Small intestine (tissue), 7 donors: ENCODE measurements at regions not wholly inside any gene's neighbourhood (a gene's known extent, or its start where the extent isn't known, plus 50 kb on each side); places are given as distances from the start of the nearest gene placed in this dataset.

Source experiments
- DNase-seq, 2 donors: peaks; one replicate each; pipeline versions ENCODE4 v3.0.0 to v3.0.0-alpha.2; 2013
- FAIRE-seq: peaks from 2 replicates; lab custom pipeline; 2012; peaks lifted over from hg19 to GRCh38; lab: Jason Lieb, UNC
- H3K27ac ChIP-seq, 3 donors: one replicate each; pipeline ENCODE4 v1.5.1; 2013; ENCODE audit warnings: low read length in 2 of 3, mild to moderate bottlenecking in 2 of 3, control low read depth in 1 of 3, inconsistent platforms in 1 of 3, low read depth in 1 of 3, moderate library complexity in 1 of 3
- H3K27me3 ChIP-seq, 3 donors: one replicate each; pipeline ENCODE4 v1.6.1; 2013; ENCODE audit warnings: low read length in 3 of 3, inconsistent platforms in 1 of 3; ENCODE audit not compliant: control insufficient read depth in 3 of 3, insufficient read depth in 3 of 3
- H3K36me3 ChIP-seq, 3 donors: one replicate each; pipeline ENCODE4 v1.6.1; 2013; ENCODE audit warnings: low read length in 3 of 3, inconsistent platforms in 1 of 3, low read depth in 1 of 3, mild to moderate bottlenecking in 1 of 3, moderate library complexity in 1 of 3; ENCODE audit not compliant: control insufficient read depth in 3 of 3, insufficient read depth in 2 of 3
- H3K4me1 ChIP-seq, 3 donors: one replicate each; pipeline ENCODE4 v1.6.1; 2013; ENCODE audit warnings: low read length in 2 of 3, inconsistent platforms in 1 of 3, low read depth in 1 of 3, mild to moderate bottlenecking in 1 of 3, moderate library complexity in 1 of 3; ENCODE audit not compliant: control insufficient read depth in 3 of 3, insufficient read depth in 2 of 3
- H3K4me3 ChIP-seq, 3 donors: one replicate each; pipeline ENCODE4 v1.5.1; 2013; ENCODE audit warnings: low read length in 3 of 3, control low read depth in 1 of 3, inconsistent platforms in 1 of 3, low read depth in 1 of 3, mild to moderate bottlenecking in 1 of 3, moderate library complexity in 1 of 3
- H3K9me3 ChIP-seq, 2 donors: one replicate each; pipeline ENCODE4 v1.6.1; 2013; ENCODE audit warnings: low read depth in 1 of 2, low read length in 1 of 2; ENCODE audit not compliant: control insufficient read depth in 2 of 2, insufficient read depth in 1 of 2
- WGBS, 3 donors: extraction: QIAGEN DNeasy Blood & Tissue Kit; methylation state at CpG; one replicate each; pipeline ENCODE4 v1.1.7; 2013; 5-methylcytosine and 5-hydroxymethylcytosine counted together
- donor health status: healthy with polysubstance abuse.
- donor health status: control.
- donor health status: control.
- donor health status: Bipolar disorder and iron deficiency.
- donor health status: healthy.

DNA sequence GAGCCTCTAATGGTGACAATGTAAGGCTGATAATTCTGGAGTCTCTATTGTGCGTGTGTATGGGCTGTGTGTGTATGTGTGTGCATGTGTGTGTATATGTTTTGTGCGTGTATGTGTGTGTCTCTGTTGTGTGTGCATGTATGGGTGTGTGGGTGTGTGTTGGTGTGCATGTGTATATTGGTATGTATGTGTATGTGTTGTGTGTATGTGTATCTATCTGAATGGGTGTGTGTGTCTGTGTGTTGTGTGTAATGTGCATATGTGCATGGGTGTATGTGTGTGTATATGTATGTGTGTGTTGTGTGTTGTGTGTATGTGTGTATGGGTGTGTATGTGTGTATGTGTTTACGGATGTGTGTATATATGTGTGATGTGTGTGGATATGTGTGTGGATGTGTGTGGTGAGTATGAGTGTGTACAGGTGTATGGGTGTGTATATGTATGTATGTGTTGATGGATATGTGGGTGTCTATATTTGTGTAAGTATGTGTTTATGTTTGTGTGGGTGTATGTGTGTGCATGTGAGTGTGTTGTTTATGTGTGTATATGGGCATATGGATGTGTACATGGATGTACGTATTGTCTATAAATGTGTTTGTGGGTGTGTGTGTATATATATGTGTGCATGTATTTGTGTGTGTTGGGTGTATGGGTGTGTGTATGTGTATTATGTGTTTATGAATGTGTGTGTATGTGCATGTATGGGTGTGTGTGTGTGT, 366.7 kb downstream of the UQCRFS1 start:
- no peak overlapping the region for H3K27ac ChIP-seq
- no peak overlapping the region for H3K4me3 ChIP-seq
- H3K4me1 ChIP-seq = no peaks in the 10 kb centered on the region
- FAIRE-seq = no peak
- no peaks in the 10 kb centered on the region for H3K36me3 ChIP-seq
- DNase-seq = no peak
- WGBS, 3 donors = 92 to 95% (median 94%) methylated on average over 4 of the region's 4 CpGs
- H3K27me3 ChIP-seq = no peaks in the 10 kb centered on the region
- H3K9me3 ChIP-seq = no peaks in the 10 kb centered on the region

DNA sequence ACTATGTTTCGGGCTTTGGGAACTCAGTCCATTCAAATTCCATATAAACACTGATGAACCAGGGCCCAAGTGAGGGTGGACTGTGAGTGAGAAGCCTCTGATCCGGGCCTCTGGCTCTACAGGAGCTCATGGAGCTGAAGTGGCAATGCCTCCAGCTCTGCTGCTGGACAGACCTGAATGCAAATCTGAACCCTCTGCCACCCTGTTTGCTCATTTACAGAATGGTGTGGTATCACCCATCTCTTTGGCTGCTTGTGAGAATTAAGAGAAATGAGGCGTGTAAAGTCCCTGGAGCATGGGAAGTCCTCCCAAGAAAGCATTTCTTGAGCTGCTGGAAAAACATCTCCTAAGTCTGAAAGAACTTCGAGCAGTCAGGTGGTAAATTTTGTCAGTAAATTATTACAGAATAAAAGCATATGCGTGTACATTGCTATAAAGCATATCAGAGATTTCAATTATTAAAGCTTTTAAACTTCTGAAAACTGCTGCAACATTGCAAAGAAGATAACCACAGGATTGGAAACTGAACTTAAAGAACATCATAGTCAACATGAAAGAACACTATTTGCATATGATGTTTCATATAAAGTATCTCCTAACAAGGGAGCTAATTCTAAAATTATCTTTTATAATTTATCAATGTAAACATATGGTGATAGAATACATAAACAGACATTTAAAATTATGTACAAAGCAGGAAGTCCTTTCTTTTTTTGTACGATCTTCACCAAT, 369.0 kb downstream of the UQCRFS1 start:
- Histone ChIP-seq H3K27ac (no peak overlapping the region), H3K4me1 (no peaks in the 10 kb centered on the region), H3K4me3 (no peak overlapping the region), H3K36me3 (no peaks in the 10 kb centered on the region), H3K27me3 (no peaks in the 10 kb centered on the region), H3K9me3 (no peaks in the 10 kb centered on the region)
- FAIRE-seq (no peak), DNase-seq (no peak)
- 68 to 81% (median 72%) methylated on average over 6 of the region's 6 CpGs for WGBS, 3 donors

DNA sequence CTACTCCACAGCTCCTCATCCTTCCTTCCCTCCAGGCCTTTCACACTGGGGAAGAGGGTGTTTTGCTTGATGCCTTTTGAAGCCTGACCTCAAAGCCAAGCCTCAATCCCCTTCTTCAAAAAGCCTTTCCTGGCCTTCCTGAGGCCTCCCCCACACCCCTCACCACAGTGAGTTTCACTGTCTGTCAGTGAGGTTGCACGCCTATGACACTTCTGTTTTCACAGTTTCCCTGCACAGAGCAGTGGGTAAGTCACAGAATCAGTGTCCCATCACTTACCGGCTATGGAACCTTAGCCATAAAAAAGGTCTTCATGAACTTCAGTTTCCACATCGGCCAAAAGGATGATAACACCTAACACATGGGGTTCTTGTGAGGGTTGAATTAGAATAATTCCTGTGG, 371.4 kb downstream of the UQCRFS1 start:
- no peaks in the 10 kb centered on the region for H3K27me3 ChIP-seq
- DNase-seq = no peak
- H3K4me3 ChIP-seq = no peak overlapping the region
- FAIRE-seq = no peak
- H3K36me3 ChIP-seq = no peaks in the 10 kb centered on the region
- H3K27ac ChIP-seq = no peak overlapping the region
- 79 to 88% (median 87%) methylated on average over 3 of the region's 3 CpGs for WGBS, 3 donors
- H3K4me1 ChIP-seq = no peaks in the 10 kb centered on the region
- no peaks in the 10 kb centered on the region for H3K9me3 ChIP-seq

DNA sequence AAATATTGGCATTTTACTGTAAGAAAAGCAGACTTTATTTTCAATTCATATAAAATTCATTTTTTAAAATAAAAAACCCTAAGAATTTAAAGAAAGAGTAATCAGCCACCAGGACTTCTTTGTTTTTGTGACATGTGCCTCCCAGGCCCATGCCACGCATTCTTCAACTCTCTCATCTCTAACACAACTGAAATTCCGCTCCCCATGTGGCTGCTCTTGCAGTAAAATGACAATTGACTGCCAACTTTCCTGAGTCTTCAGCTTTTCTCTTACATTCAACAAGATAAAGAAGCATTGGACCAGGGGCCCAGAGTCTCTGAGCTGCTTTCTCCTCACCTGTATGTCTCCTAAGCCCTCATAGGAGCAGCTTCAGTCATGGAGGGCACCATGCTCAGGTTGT, 372.1 kb downstream of the UQCRFS1 start:
- H3K27me3 ChIP-seq = no peaks in the 10 kb centered on the region
- H3K36me3 ChIP-seq = no peaks in the 10 kb centered on the region
- DNase-seq = no peak
- H3K27ac ChIP-seq = no peak overlapping the region
- no peak for FAIRE-seq
- 80 to 93% (median 80%) methylated on average over 2 of the region's 2 CpGs for WGBS, 3 donors
- H3K4me1 ChIP-seq = no peaks in the 10 kb centered on the region
- H3K9me3 ChIP-seq = no peaks in the 10 kb centered on the region
- H3K4me3 ChIP-seq = no peak overlapping the region

DNA sequence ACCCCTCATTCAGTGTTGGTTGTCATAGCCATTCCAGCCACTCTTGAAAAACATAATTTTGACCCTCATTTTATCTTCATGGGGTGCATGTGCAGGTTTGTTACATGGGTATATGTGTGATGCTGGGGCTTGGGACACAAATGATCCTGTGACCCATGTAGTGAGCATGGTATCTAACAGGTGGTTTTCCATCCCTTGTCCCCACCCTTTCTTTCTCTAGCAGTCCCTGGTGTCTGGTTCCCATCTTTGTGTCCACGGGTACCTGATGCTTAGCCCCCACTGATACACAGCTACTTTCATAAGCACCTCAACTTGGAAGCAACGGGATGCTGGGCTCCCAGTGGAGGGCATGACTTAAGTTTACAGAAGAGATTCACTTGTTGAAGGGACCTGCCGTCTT, 373.5 kb downstream of the UQCRFS1 start:
- 64 to 77% (median 75%) methylated on average over 3 of the region's 3 CpGs for WGBS, 3 donors
- Histone ChIP-seq H3K4me1 (no peaks in the 10 kb centered on the region), H3K4me3 (no peak overlapping the region), H3K27ac (no peak overlapping the region), H3K36me3 (no peaks in the 10 kb centered on the region), H3K9me3 (no peaks in the 10 kb centered on the region), H3K27me3 (no peaks in the 10 kb centered on the region)
- DNase-seq = no peak
- FAIRE-seq = no peak

DNA sequence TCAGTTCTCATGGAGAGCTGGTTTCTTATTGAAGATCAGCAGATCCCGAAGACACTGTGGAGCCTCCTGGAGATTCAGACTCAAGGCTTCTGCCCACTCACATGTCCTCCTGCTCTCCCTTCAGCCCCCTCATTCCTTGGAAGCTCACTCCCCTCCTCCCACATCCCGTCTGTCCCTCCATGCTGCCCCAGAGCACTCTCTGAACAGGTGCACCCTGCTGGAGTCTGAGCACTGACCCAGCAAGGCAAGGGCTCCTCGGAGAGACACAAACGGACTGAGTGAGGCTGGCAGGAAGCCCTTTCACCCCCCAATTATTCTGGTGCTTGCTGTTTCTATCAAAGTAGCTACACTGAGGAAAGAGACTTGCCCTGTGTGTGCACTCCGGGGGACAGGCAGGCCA, 374.0 kb downstream of the UQCRFS1 start:
- Histone ChIP-seq H3K36me3 (no peaks in the 10 kb centered on the region), H3K9me3 (no peaks in the 10 kb centered on the region), H3K4me1 (no peaks in the 10 kb centered on the region), H3K27me3 (no peaks in the 10 kb centered on the region), H3K4me3 (no peak overlapping the region), H3K27ac (no peak overlapping the region)
- no peak for DNase-seq
- FAIRE-seq = no peak
- WGBS, 3 donors = 42 to 52% (median 48%) methylated on average over 5 of the region's 5 CpGs

DNA sequence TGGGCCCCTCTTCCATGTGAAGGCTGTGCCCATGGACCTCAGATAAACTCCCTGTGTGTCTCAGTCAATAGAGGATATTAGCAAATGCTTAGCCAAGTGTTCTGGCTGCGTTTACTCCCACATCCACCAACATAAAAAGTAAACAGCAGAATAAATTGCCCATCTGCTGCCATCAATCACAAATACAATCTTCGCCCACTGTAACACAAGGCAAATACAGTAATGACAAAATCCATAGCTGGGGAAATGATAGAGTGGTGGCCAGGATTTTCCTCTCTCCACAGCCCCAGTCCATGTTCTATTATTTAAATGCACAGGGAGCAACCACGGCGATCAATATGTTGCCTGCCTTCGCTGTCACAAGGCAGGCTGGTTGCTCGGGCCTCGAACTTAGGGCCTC, 376.5 kb downstream of the UQCRFS1 start:
- FAIRE-seq = no peak
- peak in 1 of 2 donors; percentile 1 for DNase-seq
- H3K9me3 ChIP-seq = no peaks in the 10 kb centered on the region
- H3K27me3 ChIP-seq = no peaks in the 10 kb centered on the region
- WGBS, 3 donors = 74 to 77% (median 75%) methylated on average over 7 of the region's 7 CpGs
- H3K36me3 ChIP-seq = no peaks in the 10 kb centered on the region
- H3K4me1 ChIP-seq = no peaks in the 10 kb centered on the region
- no peak overlapping the region for H3K27ac ChIP-seq
- H3K4me3 ChIP-seq = no peak overlapping the region

DNA sequence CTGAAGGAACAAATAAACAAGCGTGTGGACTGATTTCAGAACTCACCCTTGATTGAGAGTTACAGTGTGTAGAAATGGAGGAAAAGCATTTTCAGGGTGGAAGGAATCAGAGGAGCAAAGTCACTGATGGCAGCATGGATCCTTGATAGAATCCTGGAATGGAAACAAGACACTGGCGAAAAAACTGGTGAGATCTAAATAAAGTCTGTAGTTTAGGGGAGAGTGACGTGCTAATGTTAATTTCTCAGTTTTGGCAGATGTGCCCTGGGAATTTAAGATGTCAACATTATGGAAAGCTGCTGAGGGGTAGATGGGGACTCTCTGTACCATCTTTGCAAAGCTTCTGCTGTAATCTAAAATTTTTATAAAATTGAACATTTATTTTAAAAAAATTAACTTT, 378.0 kb downstream of the UQCRFS1 start:
- no peaks in the 10 kb centered on the region for H3K36me3 ChIP-seq
- DNase-seq (no peak), FAIRE-seq (no peak)
- no peak overlapping the region for H3K4me3 ChIP-seq
- no peaks in the 10 kb centered on the region for H3K27me3 ChIP-seq
- no peaks in the 10 kb centered on the region for H3K4me1 ChIP-seq
- H3K27ac ChIP-seq = no peak overlapping the region
- WGBS, 3 donors = 50 to 82% (median 82%) methylated on average over 3 of the region's 3 CpGs
- H3K9me3 ChIP-seq = no peaks in the 10 kb centered on the region
